Superior temporal gyrus (tissue), 1 donor: ENCODE measurements at regions not wholly inside any gene's neighbourhood (a gene's known extent, or its start where the extent isn't known, plus 50 kb on each side); places are given as distances from the start of the nearest gene placed in this dataset.
"Not testable (repeated sequence)": the region's sequence is repeated elsewhere in the genome, so short reads cannot be mapped to it uniquely, and the experiment has no call there.

Experiments used
- DNase-seq: peaks from one replicate; pipeline ENCODE4 v3.0.0-alpha.2; 2016; ENCODE audit errors: extremely low spot score

GRCh38 chrX:55326985-55327384 is 62.3 kb upstream of the PAGE3 start:
- DNase-seq = no peak

DNA sequence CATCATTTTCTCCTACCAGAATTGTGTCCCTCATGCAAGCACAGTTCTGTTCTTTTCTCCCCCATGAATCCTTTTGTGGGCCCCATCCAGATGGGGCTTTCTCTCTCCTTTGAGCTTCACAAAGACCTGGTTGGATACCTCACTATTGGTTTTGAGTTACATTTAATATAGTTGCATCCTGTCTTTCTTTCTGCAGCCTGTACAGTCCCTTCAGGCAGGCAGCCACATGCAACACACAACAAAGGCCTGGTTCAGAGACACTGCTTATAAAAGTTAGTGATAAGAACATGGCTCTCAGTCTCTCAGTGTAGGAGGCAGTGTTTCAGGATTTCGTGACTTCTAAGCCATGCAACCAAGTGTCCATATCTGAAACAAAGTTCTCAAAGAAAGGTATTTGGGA is 70.6 kb upstream of the PAGE3 start:
- no peak for DNase-seq

DNA sequence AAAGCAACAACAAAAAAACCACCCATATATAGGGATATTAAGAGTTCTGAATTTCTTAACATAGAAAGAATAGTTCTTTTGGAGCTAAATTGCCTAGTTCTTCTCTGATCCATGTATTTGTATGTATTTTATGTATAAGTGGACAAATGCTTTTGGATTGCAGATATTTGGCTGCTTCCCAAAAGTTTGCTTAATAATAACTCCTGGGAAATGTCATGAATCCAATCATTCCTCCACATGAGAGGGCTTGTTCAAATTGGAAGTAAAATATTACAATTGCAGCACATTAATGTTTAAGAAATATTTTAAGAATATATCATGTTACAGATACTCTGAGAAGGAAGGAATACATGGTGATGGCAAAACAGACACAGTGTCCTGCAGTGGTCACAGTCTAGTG is 71.5 kb upstream of the PAGE3 start:
- DNase-seq = no peak

GRCh38 chrX:55340896-55341433 is 76.2 kb upstream of the PAGE3 start:
- peak; percentile 7 for DNase-seq

DNA sequence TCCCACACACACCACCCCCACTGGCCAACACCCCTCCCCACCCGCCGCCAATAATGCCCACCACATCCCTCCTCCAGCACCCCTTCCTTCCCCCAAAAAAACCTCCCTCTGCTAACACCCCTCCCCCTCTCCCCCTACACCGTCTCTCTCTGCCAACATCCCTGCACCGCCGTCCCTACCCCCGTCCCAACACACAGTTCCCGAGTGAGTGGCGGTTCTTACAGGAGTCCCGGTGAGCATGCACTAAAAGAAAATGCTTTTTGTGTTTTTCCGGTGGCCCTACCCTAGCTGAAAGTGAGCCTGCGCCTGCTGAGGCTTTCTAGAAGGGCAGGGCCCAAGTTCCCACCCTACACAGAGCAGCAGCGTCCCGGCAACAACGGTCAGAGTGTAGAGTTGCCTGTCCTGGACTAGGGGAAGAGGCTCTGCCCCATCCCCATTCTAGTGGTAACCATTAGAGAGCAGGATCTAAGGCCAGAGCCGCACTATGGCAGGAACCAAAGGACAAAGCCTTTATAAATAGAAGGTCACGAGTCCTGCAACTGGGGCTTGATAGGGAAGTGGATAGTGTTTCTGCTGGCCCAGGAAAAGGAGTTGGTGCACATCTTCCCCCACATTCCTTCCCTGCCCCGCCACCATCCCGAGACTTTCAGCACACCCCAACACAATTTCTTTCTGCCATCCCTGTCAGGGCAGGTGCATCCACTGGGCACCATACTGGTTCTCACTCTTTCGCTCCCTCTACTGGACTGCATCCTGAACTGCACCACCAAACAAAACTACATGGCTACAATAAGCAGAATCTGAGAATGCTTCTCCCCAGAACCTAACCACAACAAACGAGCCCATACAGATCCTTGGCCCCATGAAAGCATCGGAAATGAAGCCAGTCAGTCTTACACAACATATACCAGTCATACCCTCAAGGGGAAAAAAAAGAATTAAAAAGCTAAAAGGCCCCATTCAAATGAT is 78.1 kb upstream of the PAGE3 start:
- DNase-seq = peak; percentile 20

- no peak for DNase-seq
These were observed 91.9 kb upstream of the PAGE3 start for GRCh38 chrX:55356609-55357008.

DNA sequence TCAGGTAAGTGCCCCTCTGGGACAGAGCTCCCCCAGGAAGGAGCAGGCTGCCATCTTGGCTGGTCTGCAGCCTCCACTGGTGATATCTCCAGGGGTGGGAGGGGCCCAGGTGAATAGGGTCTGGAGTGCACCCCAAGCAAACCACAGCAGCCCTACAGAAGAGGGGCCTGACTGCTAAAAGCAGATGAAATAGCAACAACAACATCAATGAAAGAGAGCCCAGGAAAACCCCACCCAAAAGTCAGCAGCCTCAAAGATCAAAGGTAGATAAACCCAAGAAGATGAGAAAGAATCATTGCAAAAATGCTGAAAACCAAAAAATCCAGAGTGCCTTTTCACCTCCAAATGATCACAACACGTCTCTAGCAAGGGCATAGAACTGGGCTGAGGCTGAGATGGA is 92.5 kb upstream of the PAGE3 start:
- no peak for DNase-seq

DNA sequence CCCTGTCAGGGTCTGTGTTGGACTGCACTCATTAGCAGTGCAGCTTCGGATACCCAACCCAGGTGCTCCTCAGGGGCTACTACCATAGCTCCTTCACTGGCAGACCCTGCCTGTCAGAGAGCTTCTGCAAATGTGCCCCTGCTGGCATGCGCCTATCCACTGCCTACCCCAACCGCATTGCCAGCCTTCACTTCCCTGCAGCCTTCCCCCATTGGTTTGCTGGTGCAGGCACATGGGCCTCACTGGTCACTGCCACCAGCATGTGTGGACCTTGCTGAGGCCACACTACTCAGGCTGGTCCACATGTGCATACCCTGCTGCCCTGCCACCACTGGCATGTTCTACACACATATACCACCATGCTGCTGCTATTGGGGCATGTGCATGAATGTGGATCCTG is 72.5 kb upstream of the MAGEH1 start:
- DNase-seq = no peak

DNA sequence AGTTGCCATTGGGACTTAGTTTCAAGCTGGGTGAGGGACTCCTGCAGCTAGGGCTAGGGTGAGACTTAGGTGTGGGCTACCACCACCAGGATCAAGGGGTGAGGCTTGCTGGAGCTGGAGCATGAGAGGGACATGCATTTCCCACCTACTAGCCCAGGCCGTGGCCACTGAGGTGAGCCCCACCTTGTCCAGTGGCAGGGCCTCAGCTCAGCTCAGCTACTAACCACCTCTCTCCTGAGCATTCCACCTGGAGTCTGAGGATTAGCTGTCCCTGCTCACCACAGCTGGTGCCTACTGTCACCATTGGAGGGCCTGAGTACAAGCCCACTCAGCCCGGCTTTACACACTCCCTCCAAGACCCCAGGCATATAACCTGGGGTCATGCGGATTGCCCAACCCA is 62.6 kb upstream of the MAGEH1 start:
- no peak for DNase-seq

- not testable (repeated sequence) for DNase-seq
These were observed 55.1 kb upstream of the MAGEH1 start for GRCh38 chrX:55396836-55397235.
